ENCODE measurements at regions not wholly inside any gene's neighbourhood (a gene's known extent, or its start where the extent isn't known, plus 50 kb on each side); places are given as distances from the start of the nearest gene placed in this dataset.

DNA sequence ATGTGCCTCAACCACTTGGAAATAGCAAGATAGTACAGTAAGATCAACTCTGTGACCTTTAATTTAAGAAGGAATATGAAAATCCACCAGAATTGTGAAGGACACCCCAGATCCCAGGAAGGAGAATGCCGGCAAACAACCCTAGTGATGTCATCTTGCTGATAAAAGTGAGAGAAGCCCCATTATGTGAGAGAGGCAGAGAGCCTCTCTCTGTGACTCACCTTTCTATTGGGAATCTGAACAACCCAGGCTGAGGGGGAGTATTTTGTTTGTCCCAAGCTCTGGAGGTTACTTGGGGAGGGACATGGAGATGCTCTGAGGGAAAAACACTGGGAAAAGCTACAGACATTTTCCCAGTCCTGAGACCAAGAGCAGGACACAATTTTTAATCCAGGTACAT is 188.3 kb upstream of the FERMT1 start (continued):
- TF ChIP-seq, protein P1, sequence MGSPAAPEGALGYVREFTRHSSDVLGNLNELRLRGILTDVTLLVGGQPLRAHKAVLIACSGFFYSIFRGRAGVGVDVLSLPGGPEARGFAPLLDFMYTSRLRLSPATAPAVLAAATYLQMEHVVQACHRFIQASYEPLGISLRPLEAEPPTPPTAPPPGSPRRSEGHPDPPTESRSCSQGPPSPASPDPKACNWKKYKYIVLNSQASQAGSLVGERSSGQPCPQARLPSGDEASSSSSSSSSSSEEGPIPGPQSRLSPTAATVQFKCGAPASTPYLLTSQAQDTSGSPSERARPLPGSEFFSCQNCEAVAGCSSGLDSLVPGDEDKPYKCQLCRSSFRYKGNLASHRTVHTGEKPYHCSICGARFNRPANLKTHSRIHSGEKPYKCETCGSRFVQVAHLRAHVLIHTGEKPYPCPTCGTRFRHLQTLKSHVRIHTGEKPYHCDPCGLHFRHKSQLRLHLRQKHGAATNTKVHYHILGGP (tag by site-specific recombination; IDR thresholded peaks at IDR 0.05): no peak
- TF ChIP-seq ZNF140 (tag by site-specific recombination; IDR thresholded peaks at IDR 0.05) (no peak), ZNF660 (tag by site-specific recombination; IDR thresholded peaks at IDR 0.05) (no peak), ZEB2 (tag by site-specific recombination; IDR thresholded peaks at IDR 0.05) (no peak), ZNF843 (tag by site-specific recombination; IDR thresholded peaks at IDR 0.05) (no peak), ZNF623 (tag by site-specific recombination; IDR thresholded peaks at IDR 0.05) (no peak), GLIS1 (tag by site-specific recombination; IDR thresholded peaks at IDR 0.05) (no peak)

DNA sequence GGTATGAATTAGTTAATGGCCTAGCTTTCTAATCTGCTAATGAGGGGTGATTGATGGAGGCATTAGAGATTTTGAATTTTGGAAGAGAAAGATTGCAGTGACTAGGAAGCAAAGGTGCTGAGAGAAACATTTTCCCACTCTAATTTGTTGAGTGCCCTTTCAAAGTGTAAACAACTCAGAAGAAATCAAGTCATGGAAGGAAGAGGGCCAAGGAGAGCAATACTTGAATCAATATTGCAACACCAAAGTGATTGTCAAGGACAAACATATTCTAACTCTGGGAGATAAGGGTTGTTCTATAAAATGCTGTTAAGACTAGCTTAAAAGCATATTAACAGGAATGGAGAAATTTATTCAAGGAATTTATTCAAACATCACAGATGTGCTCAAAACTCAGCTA is 182.7 kb upstream of the FERMT1 start:
- H3K27ac ChIP-seq (ENCODE audit: extremely low read depth, low read depth, low read length): no peak overlapping the region
- TF ChIP-seq ZNF585B (tag by site-specific recombination; IDR thresholded peaks at IDR 0.05): no peak
- TF ChIP-seq, protein P2, sequence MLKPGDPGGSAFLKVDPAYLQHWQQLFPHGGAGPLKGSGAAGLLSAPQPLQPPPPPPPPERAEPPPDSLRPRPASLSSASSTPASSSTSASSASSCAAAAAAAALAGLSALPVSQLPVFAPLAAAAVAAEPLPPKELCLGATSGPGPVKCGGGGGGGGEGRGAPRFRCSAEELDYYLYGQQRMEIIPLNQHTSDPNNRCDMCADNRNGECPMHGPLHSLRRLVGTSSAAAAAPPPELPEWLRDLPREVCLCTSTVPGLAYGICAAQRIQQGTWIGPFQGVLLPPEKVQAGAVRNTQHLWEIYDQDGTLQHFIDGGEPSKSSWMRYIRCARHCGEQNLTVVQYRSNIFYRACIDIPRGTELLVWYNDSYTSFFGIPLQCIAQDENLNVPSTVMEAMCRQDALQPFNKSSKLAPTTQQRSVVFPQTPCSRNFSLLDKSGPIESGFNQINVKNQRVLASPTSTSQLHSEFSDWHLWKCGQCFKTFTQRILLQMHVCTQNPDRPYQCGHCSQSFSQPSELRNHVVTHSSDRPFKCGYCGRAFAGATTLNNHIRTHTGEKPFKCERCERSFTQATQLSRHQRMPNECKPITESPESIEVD (tag by site-specific recombination; IDR thresholded peaks at IDR 0.05): no peak
- TF ChIP-seq, protein P3, sequence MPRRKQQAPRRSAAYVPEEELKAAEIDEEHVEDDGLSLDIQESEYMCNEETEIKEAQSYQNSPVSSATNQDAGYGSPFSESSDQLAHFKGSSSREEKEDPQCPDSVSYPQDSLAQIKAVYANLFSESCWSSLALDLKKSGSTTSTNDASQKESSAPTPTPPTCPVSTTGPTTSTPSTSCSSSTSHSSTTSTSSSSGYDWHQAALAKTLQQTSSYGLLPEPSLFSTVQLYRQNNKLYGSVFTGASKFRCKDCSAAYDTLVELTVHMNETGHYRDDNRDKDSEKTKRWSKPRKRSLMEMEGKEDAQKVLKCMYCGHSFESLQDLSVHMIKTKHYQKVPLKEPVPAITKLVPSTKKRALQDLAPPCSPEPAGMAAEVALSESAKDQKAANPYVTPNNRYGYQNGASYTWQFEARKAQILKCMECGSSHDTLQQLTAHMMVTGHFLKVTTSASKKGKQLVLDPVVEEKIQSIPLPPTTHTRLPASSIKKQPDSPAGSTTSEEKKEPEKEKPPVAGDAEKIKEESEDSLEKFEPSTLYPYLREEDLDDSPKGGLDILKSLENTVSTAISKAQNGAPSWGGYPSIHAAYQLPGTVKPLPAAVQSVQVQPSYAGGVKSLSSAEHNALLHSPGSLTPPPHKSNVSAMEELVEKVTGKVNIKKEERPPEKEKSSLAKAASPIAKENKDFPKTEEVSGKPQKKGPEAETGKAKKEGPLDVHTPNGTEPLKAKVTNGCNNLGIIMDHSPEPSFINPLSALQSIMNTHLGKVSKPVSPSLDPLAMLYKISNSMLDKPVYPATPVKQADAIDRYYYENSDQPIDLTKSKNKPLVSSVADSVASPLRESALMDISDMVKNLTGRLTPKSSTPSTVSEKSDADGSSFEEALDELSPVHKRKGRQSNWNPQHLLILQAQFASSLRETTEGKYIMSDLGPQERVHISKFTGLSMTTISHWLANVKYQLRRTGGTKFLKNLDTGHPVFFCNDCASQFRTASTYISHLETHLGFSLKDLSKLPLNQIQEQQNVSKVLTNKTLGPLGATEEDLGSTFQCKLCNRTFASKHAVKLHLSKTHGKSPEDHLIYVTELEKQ (tag by site-specific recombination; IDR thresholded peaks at IDR 0.05; ENCODE audit: borderline replicate concordance): no peak
- no peak for TF ChIP-seq ZXDB (tag by site-specific recombination; IDR thresholded peaks at IDR 0.05)
- TF ChIP-seq, protein P4, sequence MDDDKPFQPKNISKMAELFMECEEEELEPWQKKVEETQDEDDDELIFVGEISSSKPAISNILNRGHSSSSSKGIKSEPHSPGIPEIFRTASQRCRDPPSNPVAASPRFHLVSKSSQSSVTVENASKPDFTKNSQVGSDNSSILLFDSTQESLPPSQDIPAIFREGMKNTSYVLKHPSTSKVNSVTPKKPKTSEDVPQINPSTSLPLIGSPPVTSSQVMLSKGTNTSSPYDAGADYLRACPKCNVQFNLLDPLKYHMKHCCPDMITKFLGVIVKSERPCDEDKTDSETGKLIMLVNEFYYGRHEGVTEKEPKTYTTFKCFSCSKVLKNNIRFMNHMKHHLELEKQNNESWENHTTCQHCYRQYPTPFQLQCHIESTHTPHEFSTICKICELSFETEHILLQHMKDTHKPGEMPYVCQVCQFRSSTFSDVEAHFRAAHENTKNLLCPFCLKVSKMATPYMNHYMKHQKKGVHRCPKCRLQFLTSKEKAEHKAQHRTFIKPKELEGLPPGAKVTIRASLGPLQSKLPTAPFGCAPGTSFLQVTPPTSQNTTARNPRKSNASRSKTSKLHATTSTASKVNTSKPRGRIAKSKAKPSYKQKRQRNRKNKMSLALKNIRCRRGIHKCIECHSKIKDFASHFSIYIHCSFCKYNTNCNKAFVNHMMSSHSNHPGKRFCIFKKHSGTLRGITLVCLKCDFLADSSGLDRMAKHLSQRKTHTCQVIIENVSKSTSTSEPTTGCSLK (tag by site-specific recombination; IDR thresholded peaks at IDR 0.05): no peak
- TF ChIP-seq ZNF146 (tag by site-specific recombination; IDR thresholded peaks at IDR 0.05): no peak
- TF ChIP-seq GLI4 (tag by site-specific recombination; IDR thresholded peaks at IDR 0.05): no peak
- TF ChIP-seq ZNF140 (tag by site-specific recombination; IDR thresholded peaks at IDR 0.05): no peak
- no peak for TF ChIP-seq OVOL3 (tag by site-specific recombination; IDR thresholded peaks at IDR 0.05)
- no peak for TF ChIP-seq HOXC10 (CRISPR knock-in tag; IDR thresholded peaks at IDR 0.05)
- no peak for TF ChIP-seq ZNF692 (tag by site-specific recombination; IDR thresholded peaks at IDR 0.05)
- no peak for TF ChIP-seq IKZF3 (tag by site-specific recombination; IDR thresholded peaks at IDR 0.05)
- TF ChIP-seq ZNF324 (tag by site-specific recombination; IDR thresholded peaks at IDR 0.05): no peak
- no peak for TF ChIP-seq TRIM28 (IDR thresholded peaks at IDR 0.05; ENCODE audit: borderline replicate concordance, low read length)
- TF ChIP-seq GLIS1 (tag by site-specific recombination; IDR thresholded peaks at IDR 0.05): no peak
- TF ChIP-seq, protein P5, sequence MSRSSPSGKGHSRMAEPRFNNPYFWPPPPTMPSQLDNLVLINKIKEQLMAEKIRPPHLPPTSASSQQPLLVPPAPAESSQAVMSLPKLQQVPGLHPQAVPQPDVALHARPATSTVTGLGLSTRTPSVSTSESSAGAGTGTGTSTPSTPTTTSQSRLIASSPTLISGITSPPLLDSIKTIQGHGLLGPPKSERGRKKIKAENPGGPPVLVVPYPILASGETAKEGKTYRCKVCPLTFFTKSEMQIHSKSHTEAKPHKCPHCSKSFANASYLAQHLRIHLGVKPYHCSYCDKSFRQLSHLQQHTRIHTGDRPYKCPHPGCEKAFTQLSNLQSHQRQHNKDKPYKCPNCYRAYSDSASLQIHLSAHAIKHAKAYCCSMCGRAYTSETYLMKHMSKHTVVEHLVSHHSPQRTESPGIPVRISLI (tag by site-specific recombination; IDR thresholded peaks at IDR 0.05): no peak
- TF ChIP-seq ZNF211 (tag by site-specific recombination; IDR thresholded peaks at IDR 0.05; ENCODE audit: low read depth): no peak
- TF ChIP-seq ZBTB48 (tag by site-specific recombination; IDR thresholded peaks at IDR 0.05): no peak
- ChIA-PET POLR2A (no interaction called here), CTCF (interaction anchor here (0.5 kb wide), 1 partner anchor 31 kb away, joined by 3 read pairs; no protein-coding TSS in a partner anchor)
- H3K9me3 ChIP-seq (ENCODE audit: control insufficient read depth, insufficient read depth, low read depth, low read length): no peaks in the 10 kb centered on the region
- H3K4me1 ChIP-seq (ENCODE audit: control insufficient read depth, insufficient read depth, low read length): no peaks in the 10 kb centered on the region
- no peaks in the 10 kb centered on the region for H3K36me3 ChIP-seq (ENCODE audit: control insufficient read depth in 2 of 2, insufficient read depth in 1 of 2, low read length in 2 of 2)
- no peak overlapping the region for H3K4me3 ChIP-seq (ENCODE audit: low read depth, low read length)
